MM.1S (cell line): ENCODE measurements at regions not wholly inside any gene's neighbourhood (a gene's known extent, or its start where the extent isn't known, plus 50 kb on each side); places are given as distances from the start of the nearest gene placed in this dataset.

ENCODE experiments used
- DNase-seq: peaks from one replicate; pipeline ENCODE4 v3.0.0-alpha.2; 2015
- H2AFZ ChIP-seq: fragments of 300-600 bp; sonication (generic); 2 replicates; pipeline ENCODE4 v1.6.0; 2016; ENCODE audit warnings: antibody characterized with exemption, low read length
- H3F3A ChIP-seq: fragments of 300-600 bp; sonication (generic); 2 replicates; pipeline ENCODE4 v1.6.1; 2016; ENCODE audit warnings: mild to moderate bottlenecking, antibody characterized with exemption, low read length, moderate library complexity, mixed read lengths; ENCODE audit not compliant: insufficient read depth
- H3K27ac ChIP-seq: fragments of 300-600 bp; sonication (generic); 2 replicates; pipeline ENCODE4 v1.5.1; 2016; ENCODE audit warnings: mild to moderate bottlenecking, low read length
- H3K27me3 ChIP-seq: fragments of 300-600 bp; sonication (generic); replicated peaks from 2 replicates; pipeline ENCODE4 v1.6.0; 2016; ENCODE audit warnings: low read length; ENCODE audit not compliant: insufficient read depth
- H3K36me3 ChIP-seq: fragments of 300-600 bp; sonication (generic); replicated peaks from 2 replicates; pipeline ENCODE4 v1.6.1; 2016; ENCODE audit warnings: mild to moderate bottlenecking, low read length, mixed read lengths; ENCODE audit not compliant: insufficient read depth
- H3K4me1 ChIP-seq: fragments of 300-600 bp; sonication (generic); 2 replicates; pipeline ENCODE4 v1.6.1; 2016; ENCODE audit warnings: low read length, mixed read lengths
- H3K4me2 ChIP-seq: fragments of 300-600 bp; sonication (generic); 2 replicates; pipeline ENCODE4 v1.6.0; 2016; ENCODE audit warnings: low read depth, low read length
- H3K4me3 ChIP-seq: fragments of 300-600 bp; sonication (generic); 2 replicates; pipeline ENCODE4 v1.5.1; 2016; ENCODE audit warnings: low read length, mixed read lengths
- H3K79me2 ChIP-seq: fragments of 300-600 bp; sonication (generic); 2 replicates; pipeline ENCODE4 v1.6.1; 2016; ENCODE audit warnings: mixed run types, low read length, mixed read lengths
- H3K9ac ChIP-seq: fragments of 300-600 bp; sonication (generic); 2 replicates; pipeline ENCODE4 v1.6.1; 2016; ENCODE audit warnings: low read length, mixed read lengths
- H3K9me2 ChIP-seq: fragments of 300-600 bp; sonication (generic); replicated peaks from 2 replicates; pipeline ENCODE4 v1.6.1; 2016; ENCODE audit warnings: mild to moderate bottlenecking, low read length, mixed read lengths; ENCODE audit not compliant: insufficient read depth
- H3K9me3 ChIP-seq: fragments of 300-600 bp; sonication (generic); replicated peaks from 2 replicates; pipeline ENCODE4 v1.6.1; 2016; ENCODE audit warnings: mild to moderate bottlenecking, low read length, mixed read lengths; ENCODE audit not compliant: insufficient read depth
- H4K20me1 ChIP-seq: fragments of 300-600 bp; sonication (generic); 2 replicates; pipeline ENCODE4 v1.6.1; 2016; ENCODE audit warnings: mild to moderate bottlenecking, low read length, moderate library complexity, mixed read lengths; ENCODE audit not compliant: insufficient read depth
- CTCF ChIP-seq: fragments of 300-600 bp; sonication (generic); IDR thresholded peaks from 2 replicates; pipeline ENCODE4 v1.5.1; 2016; ENCODE audit warnings: antibody characterized with exemption, low read length, mixed read lengths
- EZH2 ChIP-seq: fragments of 300-600 bp; sonication (generic); optimal IDR thresholded peaks from 2 replicates; pipeline ENCODE3; 2017; ENCODE audit warnings: low read depth, mild to moderate bottlenecking, antibody characterized with exemption, low read length, mixed read lengths
- EZH2phosphoT487 ChIP-seq: fragments of 300-600 bp; sonication (generic); IDR thresholded peaks from 2 replicates; pipeline ENCODE4 v1.6.1; 2018; ENCODE audit warnings: antibody characterized with exemption, low read length

GRCh38 chr2:12090072-12090471 lies 343.6 kb downstream of the LPIN1 start:
- no peaks in the 10 kb centered on the region for H3K4me1 ChIP-seq
- no peaks in the 10 kb centered on the region for H3K27me3 ChIP-seq
- H3K4me2 ChIP-seq, result no peak overlapping the region
- H2AFZ ChIP-seq, result no peak overlapping the region
- H3F3A ChIP-seq, result no peaks in the 10 kb centered on the region
- H3K9ac ChIP-seq, result no peak overlapping the region
- H3K79me2 ChIP-seq, result no peaks in the 10 kb centered on the region
- no peaks in the 10 kb centered on the region for H3K36me3 ChIP-seq
- DNase-seq, result no peak
- H3K9me3 ChIP-seq, result no peaks in the 10 kb centered on the region
- no peak overlapping the region for H3K4me3 ChIP-seq
- no peak overlapping the region for H3K27ac ChIP-seq
- TF ChIP-seq EZH2phosphoT487 (no peak), EZH2 (no peak), CTCF (no peak)
- H4K20me1 ChIP-seq, result no peaks in the 10 kb centered on the region
- H3K9me2 ChIP-seq, result no peaks in the 10 kb centered on the region

- no peaks in the 10 kb centered on the region for H3K4me1 ChIP-seq
- H3K27me3 ChIP-seq, result no peaks in the 10 kb centered on the region
- H3K4me3 ChIP-seq, result no peak overlapping the region
- H3K9me2 ChIP-seq, result no peaks in the 10 kb centered on the region
- DNase-seq, result no peak
- no peak overlapping the region for H3K4me2 ChIP-seq
- H3K9ac ChIP-seq, result no peak overlapping the region
- H2AFZ ChIP-seq, result no peak overlapping the region
- no peaks in the 10 kb centered on the region for H3K79me2 ChIP-seq
- H3K9me3 ChIP-seq, result no peaks in the 10 kb centered on the region
- H4K20me1 ChIP-seq, result no peaks in the 10 kb centered on the region
- no peaks in the 10 kb centered on the region for H3F3A ChIP-seq
- H3K36me3 ChIP-seq, result no peaks in the 10 kb centered on the region
- TF ChIP-seq EZH2phosphoT487, result no peak
- no peak overlapping the region for H3K27ac ChIP-seq
Measured at GRCh38 chr2:12090590-12090989, 344.2 kb downstream of the LPIN1 start.

GRCh38 chr2:12091201-12091806 lies 344.9 kb downstream of the LPIN1 start:
- Histone ChIP-seq H3K9me3 (no peaks in the 10 kb centered on the region), H4K20me1 (no peaks in the 10 kb centered on the region), H3F3A (no peaks in the 10 kb centered on the region), H2AFZ (no peak overlapping the region), H3K36me3 (no peaks in the 10 kb centered on the region), H3K27me3 (no peaks in the 10 kb centered on the region), H3K27ac (no peak overlapping the region), H3K9ac (no peak overlapping the region), H3K4me1 (no peaks in the 10 kb centered on the region), H3K9me2 (no peaks in the 10 kb centered on the region), H3K79me2 (no peaks in the 10 kb centered on the region), H3K4me3 (no peak overlapping the region), H3K4me2 (no peak overlapping the region)
- DNase-seq, result no peak
- no peak for TF ChIP-seq EZH2
- no peak for TF ChIP-seq CTCF
- no peak for TF ChIP-seq EZH2phosphoT487

DNA sequence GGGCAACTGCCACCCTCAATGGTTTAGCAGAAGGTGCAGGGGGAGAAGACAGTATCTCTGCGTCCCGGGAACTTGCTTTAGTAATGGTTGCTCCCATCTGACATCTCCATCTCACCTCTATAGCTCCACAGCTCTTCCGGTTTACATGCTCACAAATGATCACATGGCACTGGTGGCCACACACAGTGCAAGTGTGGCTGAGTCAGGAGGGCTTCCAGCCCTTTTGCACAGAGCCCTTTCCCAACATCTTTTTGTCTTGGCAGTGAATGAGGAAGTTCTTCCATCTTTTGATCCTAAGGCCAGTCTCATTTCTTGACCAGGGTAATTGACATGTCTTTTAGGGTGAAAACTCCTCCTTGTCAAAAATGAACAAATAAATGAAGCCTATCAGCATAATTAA lies 347.7 kb downstream of the LPIN1 start:
- Histone ChIP-seq H4K20me1 (no peaks in the 10 kb centered on the region), H3F3A (no peaks in the 10 kb centered on the region), H3K4me2 (no peak overlapping the region), H3K9me2 (no peaks in the 10 kb centered on the region), H3K9ac (no peak overlapping the region), H3K9me3 (no peaks in the 10 kb centered on the region), H3K4me1 (no peaks in the 10 kb centered on the region), H2AFZ (no peak overlapping the region), H3K36me3 (no peaks in the 10 kb centered on the region), H3K27me3 (no peaks in the 10 kb centered on the region), H3K4me3 (no peak overlapping the region), H3K79me2 (no peaks in the 10 kb centered on the region), H3K27ac (no peak overlapping the region)
- TF ChIP-seq EZH2 (no peak), CTCF (no peak), EZH2phosphoT487 (no peak)
- no peak for DNase-seq
